Esophagus squamous epithelium (tissue), 5 donors: ENCODE measurements at regions not wholly inside any gene's neighbourhood (a gene's known extent, or its start where the extent isn't known, plus 50 kb on each side); places are given as distances from the start of the nearest gene placed in this dataset.

ENCODE experiments used
- DNase-seq: peaks from one replicate; lab custom pipeline; 2025; lab: John Stamatoyannopoulos, UW
- H3K27ac ChIP-seq, 4 donors: fragments of 200-600 bp; sonication (generic); one replicate each; pipeline ENCODE4 v1.5.1; 2016 to 2019; ENCODE audit warnings: mild to moderate bottlenecking in 1 of 4
- H3K27me3 ChIP-seq, 4 donors: fragments of 200-600 bp; sonication (generic); 1 replicate in 3 of 4; 2 replicates in 1 of 4; pipeline versions ENCODE4 v1.5.1 to v1.6.0; 2017 to 2021; ENCODE audit warnings: antibody characterized with exemption in 1 of 4
- H3K36me3 ChIP-seq, 3 donors: fragments of 200-600 bp; sonication (generic); one replicate each; pipeline ENCODE4 v1.5.1; 2016 to 2019
- H3K4me1 ChIP-seq, 3 donors: fragments of 200-600 bp; sonication (generic); one replicate each; pipeline ENCODE4 v1.5.1; 2017 to 2019
- H3K4me3 ChIP-seq, 4 donors: fragments of 200-600 bp; sonication (generic); 1 replicate in 3 of 4; 2 replicates in 1 of 4; pipeline ENCODE4 v1.5.1; 2016 to 2019; ENCODE audit warnings: mild to moderate bottlenecking in 2 of 4, moderate library complexity in 1 of 4
- H3K9me3 ChIP-seq, 3 donors: fragments of 200-600 bp; sonication (generic); one replicate each; pipeline ENCODE4 v1.5.1; 2016 to 2019
- POLR2A ChIP-seq, 4 donors: fragments of 450-650 bp; IDR thresholded peaks; one replicate each; pipeline ENCODE4 v1.6.1; 2017; ENCODE audit warnings: antibody characterized with exemption in 4 of 4, mild to moderate bottlenecking in 4 of 4, moderate library complexity in 3 of 4
- WGBS, 2 donors: methylation state at CpG; one replicate each; pipeline ENCODE4 v1.1.5; 2018; 5-methylcytosine and 5-hydroxymethylcytosine counted together
- intact Hi-C: fragments of 100-400 bp; cut with DNase I; formaldehyde crosslinking; loops from one replicate; pipeline ENCODE4 v1.15.0; 2022
- TF ChIP-seq, protein P1 (sequence below), 6 experiments: fragments of 450-650 bp in 4 of 6; fragments of 200-600 bp in 2 of 6; sonication (generic) in 2 of 6; IDR thresholded peaks; one replicate each; pipeline ENCODE4 v1.5.1; 2016 to 2019; ENCODE audit warnings: antibody characterized with exemption in 6 of 6, mild to moderate bottlenecking in 4 of 6, moderate library complexity in 4 of 6
- donor health status: DM: yes; HTN: yes; CAD: no.

DNA sequence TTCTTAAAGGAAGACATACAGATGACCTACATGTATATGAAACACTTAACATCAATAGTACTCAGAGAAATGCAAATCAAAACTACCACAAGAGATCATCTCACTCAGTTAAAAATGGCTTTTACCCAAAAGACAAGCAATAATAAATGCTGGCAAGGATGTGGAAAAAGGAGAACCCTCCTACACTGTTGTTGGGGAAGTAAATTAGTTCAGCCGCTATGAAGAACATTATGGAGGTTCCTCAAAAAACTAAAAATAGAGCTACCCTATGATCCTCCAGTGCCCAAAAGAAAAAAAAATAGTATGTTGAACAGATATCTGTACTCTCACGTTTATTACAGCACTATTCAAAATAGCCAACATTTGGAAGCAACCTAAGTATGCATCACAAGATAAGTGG is 1579.4 kb upstream of the TMEFF2 start:
- intact Hi-C loops = no loop called here
- Histone ChIP-seq H3K4me3 (no peak overlapping the region), H3K27ac (no peak overlapping the region), H3K27me3 (no peaks in the 10 kb centered on the region), H3K36me3 (no peaks in the 10 kb centered on the region), H3K4me1 (no peaks in the 10 kb centered on the region), H3K9me3 (no peaks in the 10 kb centered on the region)
- TF ChIP-seq, protein P1, sequence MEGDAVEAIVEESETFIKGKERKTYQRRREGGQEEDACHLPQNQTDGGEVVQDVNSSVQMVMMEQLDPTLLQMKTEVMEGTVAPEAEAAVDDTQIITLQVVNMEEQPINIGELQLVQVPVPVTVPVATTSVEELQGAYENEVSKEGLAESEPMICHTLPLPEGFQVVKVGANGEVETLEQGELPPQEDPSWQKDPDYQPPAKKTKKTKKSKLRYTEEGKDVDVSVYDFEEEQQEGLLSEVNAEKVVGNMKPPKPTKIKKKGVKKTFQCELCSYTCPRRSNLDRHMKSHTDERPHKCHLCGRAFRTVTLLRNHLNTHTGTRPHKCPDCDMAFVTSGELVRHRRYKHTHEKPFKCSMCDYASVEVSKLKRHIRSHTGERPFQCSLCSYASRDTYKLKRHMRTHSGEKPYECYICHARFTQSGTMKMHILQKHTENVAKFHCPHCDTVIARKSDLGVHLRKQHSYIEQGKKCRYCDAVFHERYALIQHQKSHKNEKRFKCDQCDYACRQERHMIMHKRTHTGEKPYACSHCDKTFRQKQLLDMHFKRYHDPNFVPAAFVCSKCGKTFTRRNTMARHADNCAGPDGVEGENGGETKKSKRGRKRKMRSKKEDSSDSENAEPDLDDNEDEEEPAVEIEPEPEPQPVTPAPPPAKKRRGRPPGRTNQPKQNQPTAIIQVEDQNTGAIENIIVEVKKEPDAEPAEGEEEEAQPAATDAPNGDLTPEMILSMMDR (IDR thresholded peaks at IDR 0.05) = no peak
- no peak for TF ChIP-seq POLR2A (IDR thresholded peaks at IDR 0.05)
- WGBS, 2 donors = 40 to 53% methylated on average over 2 of the region's 2 CpGs
- DNase-seq = no peak

DNA sequence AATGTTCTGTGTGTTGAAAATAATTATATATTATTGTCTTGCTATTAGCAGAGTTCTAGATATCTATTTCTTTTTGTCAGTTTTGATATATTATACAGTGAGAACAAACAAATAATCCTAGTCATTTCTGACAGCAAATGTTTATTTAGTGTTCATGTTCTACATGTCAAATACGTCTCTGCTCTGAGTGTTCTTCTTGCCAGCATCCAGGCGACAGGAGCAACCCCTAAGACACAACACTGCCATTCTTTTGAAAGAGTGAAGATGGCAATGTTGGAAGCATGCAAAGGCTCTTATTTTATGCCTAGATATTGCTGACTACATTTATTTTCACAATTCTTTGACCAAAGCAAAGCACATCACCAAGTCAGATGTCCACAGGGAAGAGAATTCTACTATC is 1556.6 kb upstream of the TMEFF2 start:
- Histone ChIP-seq H3K4me1 (no peaks in the 10 kb centered on the region), H3K27ac (no peak overlapping the region), H3K4me3 (no peak overlapping the region), H3K27me3 (no peaks in the 10 kb centered on the region), H3K9me3 (no peaks in the 10 kb centered on the region), H3K36me3 (no peaks in the 10 kb centered on the region)
- 48 to 61% methylated on average over 2 of the region's 2 CpGs for WGBS, 2 donors
- intact Hi-C loops = no loop called here
- TF ChIP-seq, protein P1 (IDR thresholded peaks at IDR 0.05) = no peak
- no peak for TF ChIP-seq POLR2A (IDR thresholded peaks at IDR 0.05)
- DNase-seq = no peak

DNA sequence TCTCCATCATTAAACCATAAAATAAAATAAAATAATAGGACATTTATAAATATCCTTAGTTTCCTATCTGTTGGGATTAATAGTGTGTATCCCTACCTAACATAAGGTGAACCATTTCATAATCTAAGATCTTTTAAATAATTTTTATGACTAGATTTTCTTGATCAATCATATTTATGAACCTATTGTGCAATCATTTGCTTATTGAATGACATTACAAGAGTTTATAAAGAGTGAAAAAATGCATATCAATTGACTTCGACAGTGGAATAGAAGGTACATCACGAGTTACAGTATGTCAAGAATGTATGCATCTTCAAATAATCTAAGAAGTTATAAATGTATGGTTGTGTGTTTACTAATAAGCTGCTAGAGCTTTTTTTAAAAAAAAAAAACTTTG is 1554.8 kb upstream of the TMEFF2 start:
- H3K27me3 ChIP-seq = no peaks in the 10 kb centered on the region
- no peaks in the 10 kb centered on the region for H3K36me3 ChIP-seq
- DNase-seq = no peak
- H3K4me1 ChIP-seq = no peaks in the 10 kb centered on the region
- WGBS, 2 donors = 52 to 56% methylated on average over 2 of the region's 2 CpGs
- no peak overlapping the region for H3K27ac ChIP-seq
- intact Hi-C loops = no loop called here
- no peaks in the 10 kb centered on the region for H3K9me3 ChIP-seq
- H3K4me3 ChIP-seq = no peak overlapping the region
- TF ChIP-seq POLR2A (IDR thresholded peaks at IDR 0.05) = no peak
- TF ChIP-seq, protein P1 (IDR thresholded peaks at IDR 0.05) = no peak

DNA sequence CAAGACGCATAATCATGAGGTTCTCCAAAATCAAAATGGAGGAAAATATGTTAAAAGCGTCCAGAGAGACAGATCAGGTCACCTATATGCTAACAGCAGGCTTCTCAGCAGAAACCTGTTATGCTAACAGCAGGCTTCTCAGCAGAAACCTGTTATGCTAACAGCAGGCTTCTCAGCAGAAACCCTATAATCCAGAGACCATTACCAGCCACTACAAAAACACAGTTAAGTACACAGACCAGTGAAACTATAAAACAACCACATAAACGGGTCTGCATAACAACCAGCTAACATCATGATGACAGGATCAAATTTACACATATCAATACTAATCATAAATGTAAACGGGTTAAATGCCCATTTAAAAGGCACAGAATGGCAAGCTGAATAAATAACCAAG is 1548.4 kb upstream of the TMEFF2 start:
- Histone ChIP-seq H3K4me1 (no peaks in the 10 kb centered on the region), H3K36me3 (no peaks in the 10 kb centered on the region), H3K4me3 (no peak overlapping the region), H3K27me3 (no peaks in the 10 kb centered on the region), H3K9me3 (no peaks in the 10 kb centered on the region), H3K27ac (no peak overlapping the region)
- 12 to 22% methylated on average over 4 of the region's 4 CpGs for WGBS, 2 donors
- no peak for DNase-seq
- no peak for TF ChIP-seq POLR2A (IDR thresholded peaks at IDR 0.05)
- TF ChIP-seq, protein P1 (IDR thresholded peaks at IDR 0.05) = no peak
- intact Hi-C loops = no loop called here

DNA sequence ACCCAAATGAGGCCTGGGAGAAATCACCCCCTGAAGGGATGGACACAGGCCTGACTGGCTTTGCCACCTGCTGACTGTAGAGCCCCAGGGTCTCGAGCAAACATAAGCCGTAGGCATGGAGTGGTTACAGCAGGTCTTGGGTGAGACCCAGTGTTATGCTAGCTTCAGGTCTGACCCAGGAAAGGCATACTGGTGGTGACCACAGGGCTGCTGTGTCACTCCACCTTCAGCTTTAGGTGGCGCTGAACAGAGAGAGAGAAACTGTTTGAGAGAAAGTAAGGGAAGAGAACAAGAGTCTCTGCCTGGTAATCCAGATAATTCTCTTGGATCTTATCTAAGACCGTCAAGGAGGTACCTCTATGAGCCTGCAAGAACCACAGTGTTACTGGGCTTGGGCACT is 1544.2 kb upstream of the TMEFF2 start:
- Histone ChIP-seq H3K36me3 (no peaks in the 10 kb centered on the region), H3K4me1 (no peaks in the 10 kb centered on the region), H3K9me3 (no peaks in the 10 kb centered on the region), H3K27ac (no peak overlapping the region), H3K4me3 (no peak overlapping the region), H3K27me3 (peaks cover 0 to 3% (median 0%) of the 10 kb centered on the region in 4 donors)
- DNase-seq = no peak
- 79 to 100% methylated on average over 1 to 3 of the region's 4 CpGs for WGBS, 2 donors
- intact Hi-C loops = no loop called here
- TF ChIP-seq, protein P1 (IDR thresholded peaks at IDR 0.05) = no peak
- no peak for TF ChIP-seq POLR2A (IDR thresholded peaks at IDR 0.05)
